GM18868 (cell line): ENCODE measurements at regions not wholly inside any gene's neighbourhood (a gene's known extent, or its start where the extent isn't known, plus 50 kb on each side); places are given as distances from the start of the nearest gene placed in this dataset.
"Not testable (repeated sequence)": the region's sequence is repeated elsewhere in the genome, so short reads cannot be mapped to it uniquely, and the experiment has no call there.

Experiments used
- ATAC-seq: cut with Tn5 transposase; IDR thresholded peaks from one replicate; pipeline ENCODE4 v1.9.1; 2021; ENCODE audit warnings: mild to moderate bottlenecking, moderate library complexity; ENCODE audit not compliant: unreplicated experiment

DNA sequence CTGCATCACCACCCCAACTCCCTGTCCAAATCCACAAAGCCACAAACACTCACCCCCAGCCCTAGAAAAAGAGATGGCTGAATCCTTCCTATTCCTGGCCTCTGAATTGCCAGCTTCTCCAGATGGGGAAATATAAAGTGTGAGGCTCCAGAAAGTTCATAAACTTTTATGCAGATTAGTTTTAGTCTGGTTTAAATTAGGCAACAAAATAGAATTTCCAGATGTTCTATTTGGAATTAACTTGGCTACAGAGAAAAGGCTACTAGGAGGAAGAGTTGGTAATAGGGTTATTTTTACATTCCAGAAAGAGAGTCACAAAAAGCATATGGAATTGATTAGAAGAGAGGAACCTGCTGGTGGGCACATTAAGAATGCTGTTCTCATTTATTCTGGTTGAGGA is 56.0 kb downstream of the EN1 start:
- no peak for ATAC-seq

DNA sequence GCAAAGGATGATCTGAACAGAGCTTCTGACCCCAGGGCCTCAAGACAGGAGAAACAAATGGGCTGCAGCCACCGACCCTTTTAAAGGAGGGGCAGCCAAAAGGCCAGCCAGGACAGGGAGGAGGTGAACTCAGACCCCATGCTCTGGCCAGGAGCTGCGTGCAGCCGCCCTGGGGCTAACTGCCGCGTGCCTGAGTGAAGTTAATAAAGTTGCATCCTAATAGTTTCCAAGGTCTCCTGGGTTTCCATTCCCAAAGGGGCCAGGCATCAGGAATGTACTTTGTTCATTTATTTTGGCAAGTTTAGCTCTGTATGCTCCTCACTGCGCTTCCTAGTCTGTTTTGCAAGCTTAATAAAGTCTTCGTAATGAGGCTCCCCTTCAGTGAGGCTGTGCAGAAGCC is 60.7 kb downstream of the EN1 start:
- ATAC-seq, result no peak

DNA sequence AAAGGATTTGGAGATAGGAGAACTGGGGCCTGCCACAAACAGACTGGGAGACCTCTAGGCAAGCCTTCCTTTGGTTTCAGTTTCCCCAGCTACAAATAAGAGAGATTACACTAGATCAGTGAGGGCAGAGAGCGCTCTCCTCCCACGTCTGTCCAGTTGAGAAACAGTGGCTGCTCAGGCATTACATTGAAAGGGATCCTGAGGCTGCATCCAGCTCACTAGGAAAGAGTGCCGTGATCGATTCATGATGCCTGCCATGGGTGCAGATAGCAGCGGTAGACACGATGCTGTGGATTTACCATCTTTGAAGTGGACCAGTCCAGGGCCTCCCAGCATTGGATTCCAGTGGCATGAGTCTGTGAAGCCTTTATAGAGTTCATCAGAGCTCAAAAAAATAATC is 62.6 kb downstream of the EN1 start:
- no peak for ATAC-seq

DNA sequence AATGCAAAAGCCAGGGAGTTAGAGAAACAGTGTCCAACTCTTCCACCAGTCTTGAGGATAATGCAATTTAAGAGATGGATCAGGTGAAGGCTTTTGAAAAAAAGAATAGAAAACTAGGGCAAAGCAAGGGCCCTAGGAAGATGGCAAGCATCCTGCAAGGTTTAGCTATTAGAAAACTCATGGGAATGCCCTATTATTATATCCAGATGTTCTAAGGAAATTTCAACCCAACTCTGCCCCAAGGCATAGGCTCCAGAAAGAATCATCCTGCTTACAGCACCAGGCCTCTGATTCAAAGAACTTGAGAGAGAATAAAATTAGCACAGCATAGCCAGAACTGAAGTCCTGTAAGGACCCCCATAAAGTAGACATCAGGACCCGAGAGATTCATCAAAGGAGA is 68.1 kb downstream of the EN1 start:
- ATAC-seq, result no peak

DNA sequence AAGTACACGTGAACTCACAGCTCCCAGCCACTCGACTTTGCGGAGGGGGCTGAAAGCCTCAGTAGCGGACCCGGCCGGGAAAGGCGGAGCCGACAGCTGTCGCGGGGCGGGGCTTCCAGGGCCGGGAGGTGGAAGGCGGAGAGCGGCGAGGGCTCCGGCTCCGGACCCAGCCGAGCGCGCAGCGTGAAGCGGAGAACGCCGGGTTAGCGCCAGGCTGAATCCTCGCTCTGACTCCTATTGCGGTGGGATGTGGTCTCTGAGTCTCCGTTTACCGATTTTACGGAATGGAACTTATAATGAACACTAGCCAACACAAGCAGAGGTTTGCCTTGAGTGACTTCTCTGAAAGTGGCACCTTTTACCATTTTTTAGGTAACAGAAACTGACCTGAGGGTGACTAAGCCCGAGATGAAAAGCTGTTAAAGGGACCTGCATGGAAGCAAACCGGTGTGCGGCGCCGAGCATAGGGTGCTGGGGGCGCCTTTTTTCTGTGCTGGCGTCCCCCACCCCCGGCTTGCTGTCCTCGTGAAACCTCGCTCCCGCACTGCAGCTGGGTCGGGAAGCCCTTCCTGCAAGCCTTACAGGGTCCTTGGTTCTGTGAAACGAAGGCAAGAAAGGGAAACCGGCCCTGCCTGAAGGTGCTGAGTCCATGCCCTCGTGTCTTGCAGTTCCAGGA is 72.9 kb downstream of the EN1 start:
- ATAC-seq, result peak; percentile 63

DNA sequence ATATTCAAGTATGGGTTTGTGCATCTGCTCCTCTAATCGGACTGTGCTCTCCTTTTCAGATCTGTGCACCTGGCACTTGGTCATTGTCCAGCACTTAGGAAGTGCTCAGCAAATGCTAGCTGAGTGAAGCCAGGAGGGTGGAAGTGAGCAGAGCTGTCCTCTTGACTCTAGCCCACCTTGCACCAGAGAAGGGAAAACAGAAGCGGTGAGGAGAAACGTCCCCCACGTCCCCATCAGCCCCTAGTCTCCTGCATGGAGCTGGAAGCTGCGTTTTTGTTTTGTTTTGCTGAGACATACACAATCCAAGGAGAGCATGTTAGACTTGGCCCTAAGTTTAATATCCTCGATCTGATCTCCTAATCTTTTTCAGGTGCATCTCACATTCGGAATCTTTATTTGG is 73.6 kb downstream of the EN1 start:
- ATAC-seq, result no peak

DNA sequence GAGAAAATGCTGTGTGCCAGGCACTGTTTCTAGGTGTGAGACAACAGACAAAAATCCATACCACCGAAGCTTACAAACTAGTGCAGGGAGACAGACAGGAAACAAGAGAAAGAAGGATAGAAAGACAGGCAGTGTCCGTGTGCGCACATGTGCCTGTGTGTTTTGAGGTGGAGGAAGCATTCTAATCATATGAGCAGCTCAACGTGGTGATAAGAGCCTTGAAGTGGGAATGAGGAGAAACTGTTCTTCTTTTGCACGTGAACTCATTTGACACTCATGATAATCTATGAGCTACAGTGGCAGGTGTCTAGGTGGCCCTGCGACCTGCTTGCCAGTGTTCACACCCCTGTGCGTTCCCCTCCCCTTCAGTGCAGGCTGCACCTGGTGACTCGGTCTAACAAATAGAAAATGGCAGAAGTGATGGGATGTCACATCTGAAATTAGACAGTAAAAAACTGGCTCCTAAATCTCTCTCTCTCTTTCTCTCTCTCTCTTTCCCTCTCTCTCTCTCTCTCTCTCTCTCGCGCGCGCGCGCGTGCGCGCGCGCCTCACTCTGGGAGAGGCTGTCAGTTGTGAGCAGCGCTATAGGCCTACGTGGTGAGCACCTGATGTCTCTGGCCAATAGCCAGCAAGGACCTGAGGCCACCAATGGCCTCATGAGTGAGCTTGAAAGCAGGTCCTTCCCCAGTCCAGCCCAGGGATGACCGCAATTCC is 74.8 kb downstream of the EN1 start:
- ATAC-seq, result no peak

DNA sequence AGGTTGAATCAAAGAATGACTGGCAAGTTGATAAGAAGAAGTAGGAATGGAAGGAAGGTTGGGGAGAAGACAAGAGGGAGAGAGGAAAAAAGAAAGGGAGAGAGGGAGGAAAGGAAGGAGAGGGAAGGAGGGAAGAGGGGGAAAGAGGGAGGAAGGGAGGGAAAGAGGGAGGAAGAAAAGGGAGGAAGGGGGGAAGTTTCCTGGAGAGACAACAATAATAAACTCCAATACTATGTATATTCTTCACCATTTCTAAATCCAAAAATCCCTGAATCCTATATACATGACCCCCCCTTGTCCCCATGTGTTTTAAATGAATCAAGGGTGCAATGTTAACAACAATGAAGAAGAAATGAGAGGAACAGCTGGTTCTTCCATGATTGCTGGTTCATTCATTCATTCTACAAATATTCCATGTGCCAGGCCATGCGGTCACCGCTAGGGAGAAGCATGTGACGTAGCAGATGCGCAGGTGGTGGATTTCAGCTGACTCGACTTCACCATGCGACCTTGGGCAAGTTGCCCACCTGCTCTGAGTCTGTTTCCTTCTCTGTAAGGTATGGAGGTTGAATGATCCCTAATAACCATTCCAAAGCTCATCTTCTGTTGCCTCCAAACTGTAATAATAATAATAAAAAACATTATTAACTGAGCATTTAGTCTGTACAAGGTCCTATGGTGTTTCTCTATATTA is 77.6 kb downstream of the EN1 start:
- no peak for ATAC-seq

DNA sequence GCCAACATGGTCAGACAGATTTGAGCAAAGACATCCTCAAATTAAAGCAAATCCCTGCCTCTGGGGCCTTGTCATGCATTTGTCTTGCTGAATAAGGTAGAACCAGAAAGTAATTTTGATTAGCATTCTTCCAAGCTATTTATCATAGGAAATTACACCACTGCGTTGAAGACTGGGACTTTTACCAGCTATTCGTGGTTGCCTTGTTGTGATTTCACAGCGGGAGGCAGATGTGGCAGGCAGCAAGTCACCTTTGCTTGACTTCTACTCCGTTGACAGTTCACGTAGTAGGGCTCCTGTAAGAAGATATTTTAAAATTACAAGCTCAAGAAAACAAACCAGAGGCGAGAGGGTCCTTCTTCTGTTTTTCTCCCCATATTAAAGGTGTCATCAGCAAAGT is 80.6 kb downstream of the EN1 start:
- ATAC-seq, result no peak

DNA sequence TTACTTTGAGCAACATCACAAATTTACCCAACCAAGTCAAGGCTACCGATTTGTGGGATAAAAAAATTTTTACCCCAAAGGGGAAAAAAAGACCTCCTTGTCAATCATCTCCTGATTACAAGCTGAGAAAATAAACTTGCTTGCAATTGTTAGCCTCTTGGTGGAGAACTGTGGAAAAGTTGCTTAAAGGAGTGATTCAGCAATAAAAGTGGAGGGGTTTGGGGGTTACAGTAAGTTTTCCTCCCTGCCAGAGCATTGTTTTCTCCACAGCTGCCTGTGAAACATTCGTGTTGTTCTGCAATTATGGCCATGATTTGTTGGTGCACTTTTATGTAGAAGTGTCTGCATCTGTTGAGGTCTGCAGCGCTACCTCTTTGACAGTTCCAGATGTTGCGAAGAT is 82.6 kb downstream of the EN1 start:
- no peak for ATAC-seq

DNA sequence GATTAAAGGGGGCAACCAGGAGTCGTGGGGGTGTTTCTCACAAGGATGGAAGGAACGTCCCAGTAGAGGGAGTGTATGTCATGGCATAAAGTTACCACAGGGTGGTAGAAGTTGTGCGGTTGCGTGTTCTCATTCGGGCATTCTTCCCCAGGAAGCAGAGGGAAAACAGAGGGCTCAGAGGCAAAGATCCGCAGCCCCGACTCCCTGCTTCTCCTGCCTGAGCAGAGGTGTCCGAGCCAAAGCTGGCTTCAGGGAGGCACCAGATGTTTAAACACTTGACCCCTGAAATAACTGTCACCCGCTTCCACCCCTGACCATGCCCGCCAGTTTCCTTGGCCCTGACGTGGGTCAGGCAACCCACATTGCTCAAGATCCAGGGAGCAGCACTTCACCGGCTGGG is 83.7 kb downstream of the EN1 start:
- ATAC-seq, result no peak

DNA sequence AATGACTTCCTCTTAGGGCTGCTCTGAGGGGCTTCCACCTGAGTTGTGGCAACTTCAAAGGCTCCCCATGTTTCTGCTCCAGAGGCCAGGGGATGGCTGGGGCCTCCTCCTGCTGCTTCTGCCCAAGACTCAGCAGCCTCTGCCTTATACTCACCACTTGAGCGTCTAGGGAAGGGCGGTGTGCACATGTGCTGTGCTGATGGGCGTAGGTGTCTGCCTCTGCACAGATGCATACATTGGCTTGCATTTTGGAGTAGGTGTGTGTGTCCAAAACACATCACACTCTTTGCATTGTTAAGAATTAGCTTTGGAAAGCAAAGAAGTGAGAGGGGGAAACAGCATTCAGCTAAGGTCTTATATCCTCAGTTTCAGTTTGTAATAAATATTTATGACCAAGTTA is 85.2 kb downstream of the EN1 start:
- no peak for ATAC-seq

DNA sequence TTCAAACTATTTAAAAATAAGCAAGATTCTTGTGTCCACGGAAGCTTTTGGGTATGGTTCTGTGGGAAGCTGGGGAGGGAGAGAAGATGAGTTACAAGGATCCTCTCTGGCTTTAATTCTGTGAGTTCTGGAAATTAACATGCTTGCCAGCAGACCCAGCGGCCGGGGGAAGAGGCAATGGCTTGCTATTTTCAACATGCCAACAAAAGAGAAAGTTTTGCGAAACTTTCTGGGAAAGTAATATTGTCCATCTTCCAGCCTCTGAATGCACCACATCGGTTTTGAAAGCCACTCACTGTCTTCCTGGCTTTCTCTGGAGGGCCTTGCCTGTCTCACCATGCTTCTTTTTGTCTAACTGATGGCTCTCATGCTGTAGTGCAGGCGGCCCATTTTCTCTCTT is 85.7 kb downstream of the EN1 start:
- ATAC-seq, result no peak

DNA sequence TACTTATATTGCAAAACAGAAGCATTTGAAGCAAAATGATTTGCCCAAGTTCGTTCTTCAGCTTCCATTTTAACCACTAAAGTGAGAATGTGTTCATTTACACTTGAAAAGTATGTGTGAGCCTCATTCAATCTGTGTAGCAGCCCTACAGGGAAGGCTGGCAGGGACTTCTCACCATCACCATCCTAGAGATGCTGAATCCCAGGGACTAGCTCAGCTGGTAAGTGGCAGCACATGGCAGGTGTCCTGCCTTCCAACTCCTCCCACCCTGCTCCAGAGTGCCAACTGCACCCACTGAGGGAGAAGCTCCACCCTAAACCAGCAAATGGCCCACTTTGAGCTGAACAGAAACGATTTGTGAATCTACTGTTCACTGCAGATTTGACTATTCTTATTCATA is 91.5 kb downstream of the EN1 start:
- no peak for ATAC-seq

DNA sequence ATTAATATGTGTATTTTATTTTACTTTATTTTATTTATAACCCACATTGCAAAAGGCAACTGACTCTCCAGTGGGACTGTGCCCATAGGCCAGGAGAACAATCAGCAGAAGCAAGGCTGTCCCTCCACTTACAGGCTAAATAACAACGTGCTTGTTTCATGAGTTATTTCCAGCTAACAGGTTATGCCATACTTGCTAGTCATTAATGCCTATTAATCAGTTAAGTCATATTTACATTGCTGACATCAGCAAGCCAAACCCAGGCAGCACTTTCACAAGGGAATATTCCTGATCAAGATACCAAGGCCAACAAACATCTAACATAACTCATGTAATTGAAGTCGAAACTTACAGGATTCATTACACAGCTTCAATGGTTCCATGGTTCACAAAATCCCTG is 92.1 kb downstream of the EN1 start:
- ATAC-seq, result no peak

DNA sequence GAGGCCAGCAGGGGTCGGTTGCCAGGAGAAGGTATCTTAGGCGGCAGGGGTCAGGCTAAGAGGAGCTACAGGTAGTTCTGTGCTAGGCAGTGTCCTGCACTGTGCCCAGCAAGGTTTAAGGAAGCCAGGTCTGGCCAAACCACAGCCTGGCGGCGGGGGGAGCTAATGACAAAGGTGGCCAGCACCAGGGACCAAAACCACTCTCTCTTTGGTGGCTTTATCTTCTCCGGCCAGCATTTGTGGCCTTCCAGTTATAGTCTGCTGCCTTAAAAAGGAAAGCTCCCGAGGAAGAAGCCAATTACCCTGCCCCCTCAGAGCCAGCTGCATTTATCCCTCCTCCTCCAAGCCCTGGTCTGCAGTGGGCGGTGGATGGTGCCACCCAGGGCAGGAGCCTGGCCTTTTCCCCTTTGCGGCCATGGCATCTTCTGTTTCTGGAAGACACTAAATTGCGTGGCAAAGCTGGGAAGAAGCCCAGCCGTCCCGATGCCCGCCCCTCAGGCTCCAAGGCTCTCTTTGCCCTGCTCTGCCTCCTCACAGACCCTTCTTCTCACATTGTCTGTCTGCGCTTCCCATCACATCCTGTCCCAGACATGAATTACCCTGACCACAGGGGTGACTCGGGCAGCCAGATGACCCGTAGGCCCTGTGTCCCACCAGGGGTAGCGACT is 94.6 kb downstream of the EN1 start:
- no peak for ATAC-seq

DNA sequence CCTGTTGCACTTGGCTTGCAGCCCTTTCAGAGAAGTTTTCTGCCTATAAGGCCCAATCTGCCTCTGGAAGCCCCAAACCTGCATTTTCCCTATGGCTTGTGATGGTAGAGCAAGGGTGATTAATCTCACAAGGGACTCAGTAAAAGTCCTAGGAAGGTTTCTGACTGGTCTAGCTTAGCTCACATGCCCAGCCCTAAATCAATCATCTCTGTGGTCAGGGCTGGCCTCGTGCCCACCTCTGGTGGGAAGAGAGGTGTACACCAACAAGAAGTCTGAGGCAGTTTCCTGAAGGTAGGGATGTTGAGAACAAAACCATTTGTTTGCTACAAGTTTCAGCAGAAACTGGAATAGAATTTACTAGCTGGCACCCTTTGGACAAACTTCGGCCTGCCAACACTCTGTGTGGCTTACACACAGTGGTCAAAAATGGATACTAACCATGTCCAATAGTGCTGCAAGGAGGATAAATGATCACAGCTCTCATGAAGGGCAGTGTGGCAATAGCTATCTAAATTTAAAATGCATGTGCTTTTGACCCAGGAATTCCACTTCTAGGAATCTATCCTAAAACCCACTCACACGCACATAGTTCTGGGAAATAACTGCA is 96.4 kb downstream of the EN1 start:
- ATAC-seq, result no peak

DNA sequence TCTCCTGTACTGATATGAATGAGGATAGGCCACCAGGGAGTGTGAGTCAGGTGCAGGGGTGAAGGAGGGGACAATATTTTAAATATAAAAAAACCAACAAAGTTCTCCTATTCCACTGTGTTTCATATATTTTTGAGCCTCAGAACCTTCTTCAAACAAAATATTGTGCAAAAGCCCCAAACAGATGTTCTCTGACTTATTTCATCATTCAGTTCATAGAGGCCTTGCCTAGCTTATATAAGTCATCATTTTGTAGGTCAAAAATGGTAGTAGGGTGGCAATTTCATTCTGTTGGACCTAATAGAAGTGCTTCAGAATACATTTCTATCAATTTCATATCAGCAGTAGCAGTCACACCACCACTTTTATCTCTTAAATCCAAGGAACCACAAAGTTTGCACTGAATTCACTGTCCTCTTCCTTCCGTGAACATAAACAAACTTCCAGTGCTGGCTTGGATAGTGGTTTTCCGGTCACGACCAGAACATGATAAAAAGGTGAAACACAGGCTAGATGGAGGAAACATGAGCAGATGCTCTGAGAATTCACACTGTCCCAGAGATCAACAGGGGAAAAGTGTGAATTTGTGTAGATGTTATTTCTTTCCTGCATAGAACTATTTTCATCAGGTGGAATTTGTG is 99.1 kb downstream of the EN1 start:
- no peak for ATAC-seq

DNA sequence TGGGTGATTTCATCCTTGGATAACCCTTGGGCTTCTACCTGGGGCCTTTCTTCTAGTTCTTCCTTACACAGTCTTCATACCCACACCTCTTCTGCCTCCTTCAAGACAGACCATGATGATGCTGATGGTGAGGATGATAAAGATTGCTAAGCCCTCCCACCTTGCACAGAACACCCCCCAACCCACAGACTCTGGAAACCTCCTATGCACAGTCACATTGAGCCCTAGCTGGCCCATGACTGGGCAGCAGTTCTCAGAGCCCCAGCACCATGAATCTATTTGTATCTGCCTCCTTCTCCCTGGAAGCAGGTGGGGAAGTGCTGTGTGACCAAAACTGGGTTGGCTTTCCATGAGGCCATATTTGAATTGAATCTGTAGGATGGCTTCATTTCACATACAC is 99.8 kb downstream of the EN1 start:
- ATAC-seq, result no peak

DNA sequence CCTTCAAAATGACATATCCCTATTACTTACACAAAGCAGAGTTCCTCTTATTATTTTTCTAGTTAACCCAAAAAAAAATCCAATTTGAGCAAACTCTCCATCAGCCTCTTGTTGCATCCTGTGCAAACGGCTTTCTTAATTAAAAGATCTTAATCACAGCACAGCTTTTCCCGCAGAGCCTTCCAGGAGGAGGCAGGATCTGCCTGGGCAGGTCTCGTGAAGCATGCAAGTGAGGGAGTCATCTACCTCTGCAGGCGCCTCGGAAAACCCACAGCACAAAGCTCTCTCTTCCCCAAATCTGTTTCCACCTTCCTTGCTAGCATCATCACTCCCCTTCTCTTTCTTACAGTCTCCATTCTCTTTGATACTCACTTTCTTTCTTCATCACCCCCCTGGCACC is 100.4 kb downstream of the EN1 start:
- no peak for ATAC-seq

DNA sequence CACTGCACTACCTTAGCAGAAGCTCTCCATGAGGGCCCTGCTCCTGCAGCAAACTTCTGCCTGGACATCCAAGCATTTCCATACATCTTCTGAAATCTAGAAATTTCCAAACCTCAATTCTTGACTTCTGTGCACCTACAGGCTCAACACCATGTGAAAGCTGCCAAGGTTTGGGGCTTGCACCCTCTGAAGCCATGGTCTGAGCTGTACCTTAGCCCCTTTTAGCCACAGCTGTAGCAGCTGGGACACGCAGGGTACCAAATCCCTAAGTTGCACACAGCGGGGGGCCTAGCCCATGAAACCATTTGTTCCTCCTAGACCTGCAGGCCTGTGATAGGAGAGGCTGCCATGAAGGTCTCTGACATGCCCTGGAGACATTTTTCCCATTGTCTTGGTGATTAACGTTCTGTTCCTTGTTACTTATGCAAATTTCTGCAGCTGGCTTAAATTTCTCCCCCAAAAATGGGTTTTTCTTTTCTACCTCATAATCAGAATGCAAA is 102.7 kb downstream of the EN1 start:
- ATAC-seq, result not testable (repeated sequence)
